HG03095 (cell line): ENCODE measurements at regions not wholly inside any gene's neighbourhood (a gene's known extent, or its start where the extent isn't known, plus 50 kb on each side); places are given as distances from the start of the nearest gene placed in this dataset.

Experiments used
- ATAC-seq: cut with Tn5 transposase; IDR thresholded peaks from one replicate; pipeline ENCODE4 v1.9.1; 2021; ENCODE audit warnings: moderate library complexity; ENCODE audit not compliant: unreplicated experiment

- ATAC-seq, result no peak
Measured at GRCh38 chr15:60093273-60094067, 89.4 kb downstream of the FOXB1 start.

GRCh38 chr15:60095711-60096110 lies 91.6 kb downstream of the FOXB1 start:
- ATAC-seq, result no peak

GRCh38 chr15:60096157-60096556 lies 92.0 kb downstream of the FOXB1 start:
- ATAC-seq, result no peak

GRCh38 chr15:60101416-60101815 lies 97.3 kb downstream of the FOXB1 start:
- no peak for ATAC-seq

GRCh38 chr15:60102748-60103147 lies 98.6 kb downstream of the FOXB1 start:
- ATAC-seq, result no peak

- no peak for ATAC-seq
Measured at GRCh38 chr15:60110909-60111308, 106.8 kb downstream of the FOXB1 start.

GRCh38 chr15:60115579-60116380 lies 111.7 kb downstream of the FOXB1 start:
- ATAC-seq, result no peak

- ATAC-seq, result no peak
Measured at GRCh38 chr15:60116456-60117089, 112.5 kb downstream of the FOXB1 start.

GRCh38 chr15:60118146-60118545 lies 114.0 kb downstream of the FOXB1 start:
- ATAC-seq, result no peak

- ATAC-seq, result no peak
Measured at GRCh38 chr15:60118626-60119025, 114.5 kb downstream of the FOXB1 start.

- no peak for ATAC-seq
Measured at GRCh38 chr15:60119101-60119500, 115.0 kb downstream of the FOXB1 start.

GRCh38 chr15:60120100-60120499 lies 116.0 kb downstream of the FOXB1 start:
- ATAC-seq, result no peak

GRCh38 chr15:60121845-60122244 lies 117.7 kb downstream of the FOXB1 start:
- ATAC-seq, result peak; percentile 66

GRCh38 chr15:60122691-60123090 lies 118.6 kb downstream of the FOXB1 start:
- no peak for ATAC-seq

GRCh38 chr15:60124460-60125070 lies 120.5 kb downstream of the FOXB1 start:
- ATAC-seq, result no peak

GRCh38 chr15:60125334-60125733 lies 121.2 kb downstream of the FOXB1 start:
- no peak for ATAC-seq

- no peak for ATAC-seq
Measured at GRCh38 chr15:60126200-60126599, 122.1 kb downstream of the FOXB1 start.

- no peak for ATAC-seq
Measured at GRCh38 chr15:60126661-60127060, 122.5 kb downstream of the FOXB1 start.

- no peak for ATAC-seq
Measured at GRCh38 chr15:60128000-60128376, 123.9 kb downstream of the FOXB1 start.

- no peak for ATAC-seq
Measured at GRCh38 chr15:60128710-60129109, 124.6 kb downstream of the FOXB1 start.

GRCh38 chr15:60130398-60130797 lies 126.3 kb downstream of the FOXB1 start:
- no peak for ATAC-seq
